ENCODE measurements at regions not wholly inside any gene's neighbourhood (a gene's known extent, or its start where the extent isn't known, plus 50 kb on each side); places are given as distances from the start of the nearest gene placed in this dataset.

- TF ChIP-seq YY1 (IDR thresholded peaks at IDR 0.05; ENCODE audit: low read depth) (no peak), MAX (IDR thresholded peaks at IDR 0.05) (no peak)
Measured at GRCh38 chr14:99043267-99043615, 228.8 kb downstream of the BCL11B start.
